Activated CD8-positive, alpha-beta memory T cell treated with anti-CD3 and anti-CD28 coated beads for 36 hours (primary cell): ENCODE measurements at regions not wholly inside any gene's neighbourhood (a gene's known extent, or its start where the extent isn't known, plus 50 kb on each side); places are given as distances from the start of the nearest gene placed in this dataset.

ENCODE experiments used
- CTCF ChIA-PET: fragments of 350-600 bp; sonication (Branson Sonifier 250); formaldehyde crosslinking; loops from one replicate; lab custom pipeline; 2021; ENCODE audit warnings: antibody characterized with exemption; lab: Charles Lee
- POLR2A ChIA-PET: fragments of 350-600 bp; sonication (Branson Sonifier 250); formaldehyde crosslinking; loops from one replicate; lab custom pipeline; 2021; ENCODE audit warnings: antibody characterized with exemption; lab: Charles Lee

DNA sequence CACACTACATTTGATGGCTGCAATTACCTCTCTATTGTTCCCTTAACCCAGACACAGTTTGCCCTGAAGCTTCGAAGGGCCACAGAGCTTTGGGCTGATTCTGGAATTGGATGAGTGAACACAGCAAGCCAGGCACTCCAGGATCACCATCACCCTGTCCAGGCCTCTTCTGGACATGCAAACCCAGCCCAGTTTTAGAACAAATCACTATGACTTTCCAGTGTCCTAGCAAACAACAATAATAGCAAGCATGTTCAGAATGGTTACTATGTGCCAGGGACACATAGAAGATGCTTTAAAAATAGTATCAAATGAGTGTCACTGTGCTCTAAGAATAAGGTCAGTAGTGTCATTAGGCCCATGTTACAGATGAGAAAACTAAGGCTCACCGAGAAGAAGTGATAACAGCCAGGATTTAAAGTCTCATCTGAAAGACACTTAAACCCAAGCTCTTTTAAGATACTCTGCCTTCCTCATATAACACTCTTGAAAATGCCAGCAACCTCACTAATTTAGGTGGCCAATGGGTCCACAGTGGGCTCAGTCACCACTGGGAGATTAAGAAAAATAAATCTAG, 191.7 kb upstream of the STK17B start:
- ChIA-PET POLR2A (interaction anchor here (0.5 kb wide), 1 partner anchor 200 kb away, joined by 3 read pairs; no protein-coding TSS in a partner anchor), CTCF (interaction anchor here (0.7 kb wide), 1 partner anchor 8 kb away, joined by 3 read pairs; no protein-coding TSS in a partner anchor)

DNA sequence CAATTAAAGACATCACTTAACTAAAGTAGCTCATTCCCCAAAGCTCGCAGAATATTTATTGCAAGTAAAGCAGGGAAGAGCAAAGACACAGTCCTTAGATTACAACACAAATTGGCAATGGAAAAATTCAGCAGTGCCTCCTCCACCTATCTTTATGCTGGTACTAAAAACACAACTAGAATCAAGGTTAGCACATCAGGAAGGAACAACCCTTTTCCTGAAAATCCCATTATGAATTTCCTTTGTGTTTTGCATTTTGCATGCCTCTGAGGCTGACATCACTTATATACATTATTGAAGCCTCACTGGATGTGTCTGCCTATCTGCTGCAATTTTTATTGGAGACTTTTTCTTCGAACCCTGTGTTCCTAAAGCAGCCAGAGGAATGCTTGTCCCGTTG, 193.8 kb upstream of the STK17B start:
- CTCF ChIA-PET: no interaction called here
- POLR2A ChIA-PET: no interaction called here

DNA sequence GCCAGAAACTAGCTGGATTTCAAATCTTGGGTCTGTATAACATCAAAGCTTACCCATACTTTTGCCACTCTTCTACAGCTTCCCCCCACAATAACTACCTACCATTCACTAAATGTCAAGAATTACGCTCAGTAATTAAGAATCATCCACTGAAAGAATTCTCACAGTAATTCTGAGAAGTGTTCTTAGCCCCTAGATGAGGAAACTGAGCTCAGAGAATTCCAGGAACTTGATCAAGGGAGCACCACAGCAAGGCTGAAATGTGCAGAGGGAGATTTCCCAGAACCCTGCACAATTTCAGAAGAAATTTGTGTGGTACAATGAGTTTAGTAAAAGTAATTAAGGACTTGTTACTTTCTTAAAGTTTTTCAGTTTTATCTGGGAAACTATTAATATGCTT, 194.5 kb upstream of the STK17B start:
- POLR2A ChIA-PET: no interaction called here

DNA sequence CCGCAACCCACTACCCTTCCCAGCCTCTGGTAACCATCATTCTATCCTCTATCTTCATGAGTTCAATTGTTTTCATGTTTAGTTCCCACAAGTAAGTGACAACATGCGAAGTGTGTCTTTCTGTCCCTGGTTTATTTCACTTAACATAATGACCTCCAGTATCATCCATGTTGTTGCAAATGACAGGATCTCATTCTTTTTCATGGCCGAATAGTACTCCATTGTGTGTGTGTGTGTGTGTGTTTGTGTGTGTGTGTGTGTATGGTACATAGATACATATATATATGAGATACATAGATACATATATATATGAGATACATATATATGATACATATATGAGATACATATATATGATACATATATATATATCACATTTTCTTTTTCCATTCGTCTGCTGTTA, 196.3 kb upstream of the STK17B start:
- ChIA-PET POLR2A (no interaction called here), CTCF (no interaction called here)

More for the DNA sequence above, 194.5 kb upstream of the STK17B start:
- CTCF ChIA-PET: no interaction called here

DNA sequence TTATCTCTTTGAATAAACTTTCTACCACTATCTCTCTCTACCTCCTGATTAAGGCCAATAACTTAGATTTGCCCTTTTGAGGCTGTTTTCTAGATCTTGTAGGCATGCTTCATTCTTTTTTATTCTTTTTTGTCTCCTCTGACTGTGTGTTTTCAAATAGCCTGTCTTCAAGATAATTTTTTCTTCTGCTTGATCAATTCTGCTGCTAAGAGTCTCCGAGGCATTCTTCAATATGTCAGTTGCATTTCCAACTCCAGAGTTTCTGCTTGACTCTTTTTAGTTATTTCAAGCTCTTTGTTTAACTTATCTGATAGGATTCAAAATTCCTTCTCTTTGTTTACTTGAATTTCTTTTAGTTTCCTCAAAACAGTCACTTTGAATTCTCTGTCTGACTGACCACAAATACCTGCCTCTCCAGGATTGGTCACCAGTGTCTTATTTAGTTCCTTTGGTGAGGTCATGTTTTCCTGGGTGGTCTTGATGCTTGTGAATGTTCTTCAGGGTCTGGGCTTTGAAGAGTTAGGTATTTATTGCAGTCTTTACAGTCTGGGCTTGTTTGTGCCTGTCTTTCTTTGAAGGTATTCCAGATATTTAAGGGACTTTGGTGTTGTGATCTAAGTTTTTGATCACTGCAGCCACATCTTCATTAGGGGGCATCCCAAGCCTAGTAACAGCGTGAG, 197.3 kb upstream of the STK17B start:
- ChIA-PET POLR2A (no interaction called here), CTCF (no interaction called here)

DNA sequence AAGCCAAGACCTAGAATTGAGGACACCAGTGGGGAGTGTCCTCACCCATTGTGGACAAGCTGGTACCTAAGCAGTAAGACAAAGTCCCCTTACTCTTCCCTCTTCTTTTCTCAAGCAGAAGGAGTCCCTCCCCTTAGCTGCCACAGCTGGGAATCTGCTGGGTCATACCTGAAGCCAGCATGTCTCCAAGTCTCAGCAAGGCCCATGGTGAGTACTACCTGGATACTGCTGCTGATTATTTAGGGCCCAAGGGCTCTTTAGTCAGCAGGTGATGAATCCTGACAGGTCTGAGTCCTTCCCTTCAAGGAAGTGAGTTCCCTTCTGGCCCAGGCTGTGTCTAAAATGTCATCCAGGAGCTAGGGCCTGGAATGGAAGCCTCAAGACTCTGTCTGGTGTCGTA, 198.6 kb upstream of the STK17B start:
- CTCF ChIA-PET: interaction anchor here (1.2 kb wide), 1 partner anchor 19 kb away, joined by 3 read pairs; no protein-coding TSS in a partner anchor
- POLR2A ChIA-PET: no interaction called here

DNA sequence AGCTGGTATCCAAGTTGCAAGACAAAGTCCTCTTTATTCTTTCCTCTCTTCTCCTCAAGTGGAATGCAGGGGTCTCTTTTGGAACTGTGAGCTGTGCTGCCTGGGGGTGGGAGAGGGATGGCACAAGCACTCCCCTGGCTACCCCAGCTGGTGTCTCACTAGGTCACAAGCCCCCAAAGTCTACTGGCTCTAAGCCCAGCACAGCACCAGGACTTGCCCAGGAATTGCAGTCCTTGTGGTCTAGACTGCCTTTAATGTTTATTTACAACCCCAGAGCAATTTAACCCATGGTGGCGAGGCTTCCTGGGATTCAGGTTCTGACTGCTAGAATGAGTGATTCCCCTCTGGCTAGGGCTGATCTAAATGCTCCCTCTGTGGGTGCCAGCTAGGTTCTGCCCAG, 199.0 kb upstream of the STK17B start:
- POLR2A ChIA-PET: no interaction called here

DNA sequence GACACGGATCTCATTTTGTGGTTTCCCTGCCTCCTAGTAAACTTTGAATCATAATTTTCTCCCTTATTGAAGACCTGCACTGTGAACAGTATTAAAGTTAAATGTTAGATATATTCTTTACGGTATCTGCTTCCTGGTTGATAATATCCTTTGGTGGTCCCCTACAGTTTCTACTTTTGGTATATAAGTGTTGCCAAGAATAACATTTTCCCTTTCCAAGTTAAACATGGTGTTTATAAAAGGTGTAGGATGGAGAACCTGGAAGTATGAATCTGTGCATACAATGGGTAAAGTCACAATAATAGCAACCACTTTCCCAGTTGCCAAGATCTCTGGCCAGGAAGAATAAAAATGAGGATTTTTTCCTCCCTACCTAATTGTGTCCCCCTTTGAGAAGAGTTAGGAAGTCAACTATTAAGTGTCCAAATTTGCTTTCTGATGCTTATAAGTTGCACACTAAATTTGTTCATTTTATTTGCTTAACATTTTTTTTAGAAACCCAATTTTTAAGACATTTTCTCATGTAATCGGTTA, 201.0 kb upstream of the STK17B start:
- ChIA-PET POLR2A (no interaction called here), CTCF (no interaction called here)

More for the DNA sequence above, 199.0 kb upstream of the STK17B start:
- CTCF ChIA-PET: interaction anchor here (1.2 kb wide), 1 partner anchor 20 kb away, joined by 3 read pairs; no protein-coding TSS in a partner anchor

DNA sequence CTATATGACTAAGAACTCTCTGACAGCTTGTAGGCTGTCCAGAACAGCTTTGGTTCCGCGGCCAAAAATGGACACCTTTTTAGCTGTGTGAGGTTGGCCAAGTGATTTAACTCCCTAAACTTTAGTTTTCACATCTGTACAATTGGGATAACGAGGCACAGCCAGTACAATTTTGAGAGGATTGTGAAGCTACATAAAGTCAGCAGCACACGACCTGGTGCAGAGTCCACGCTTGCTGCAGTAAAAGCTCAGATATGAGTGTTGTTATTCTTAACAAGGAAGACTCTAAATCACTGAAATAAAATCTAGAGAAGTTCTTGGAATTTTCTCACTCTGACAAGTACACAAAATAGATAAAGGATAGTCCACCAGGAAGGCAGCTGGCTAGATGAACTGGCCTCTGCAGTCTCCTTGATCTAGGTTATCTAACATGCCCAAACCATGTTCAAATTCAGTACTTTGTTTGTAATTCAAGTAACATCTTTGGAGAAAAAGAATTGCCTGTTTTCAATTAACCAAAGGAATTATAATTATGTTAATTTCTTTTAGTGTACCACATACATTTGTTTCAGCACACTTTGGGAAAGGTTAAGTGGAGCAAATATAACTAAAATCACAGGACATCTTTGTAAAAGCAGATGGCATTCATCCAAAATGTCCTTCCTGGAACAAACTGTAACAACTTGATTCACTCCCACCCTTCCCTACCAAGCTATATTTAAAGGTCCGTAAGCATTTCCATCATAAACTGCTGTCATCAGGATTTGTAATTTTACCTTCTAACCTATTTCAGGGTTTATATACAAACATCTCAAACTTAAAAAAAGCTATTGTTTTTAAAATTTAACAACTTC, 201.7 kb upstream of the STK17B start:
- ChIA-PET CTCF (no interaction called here), POLR2A (no interaction called here)

DNA sequence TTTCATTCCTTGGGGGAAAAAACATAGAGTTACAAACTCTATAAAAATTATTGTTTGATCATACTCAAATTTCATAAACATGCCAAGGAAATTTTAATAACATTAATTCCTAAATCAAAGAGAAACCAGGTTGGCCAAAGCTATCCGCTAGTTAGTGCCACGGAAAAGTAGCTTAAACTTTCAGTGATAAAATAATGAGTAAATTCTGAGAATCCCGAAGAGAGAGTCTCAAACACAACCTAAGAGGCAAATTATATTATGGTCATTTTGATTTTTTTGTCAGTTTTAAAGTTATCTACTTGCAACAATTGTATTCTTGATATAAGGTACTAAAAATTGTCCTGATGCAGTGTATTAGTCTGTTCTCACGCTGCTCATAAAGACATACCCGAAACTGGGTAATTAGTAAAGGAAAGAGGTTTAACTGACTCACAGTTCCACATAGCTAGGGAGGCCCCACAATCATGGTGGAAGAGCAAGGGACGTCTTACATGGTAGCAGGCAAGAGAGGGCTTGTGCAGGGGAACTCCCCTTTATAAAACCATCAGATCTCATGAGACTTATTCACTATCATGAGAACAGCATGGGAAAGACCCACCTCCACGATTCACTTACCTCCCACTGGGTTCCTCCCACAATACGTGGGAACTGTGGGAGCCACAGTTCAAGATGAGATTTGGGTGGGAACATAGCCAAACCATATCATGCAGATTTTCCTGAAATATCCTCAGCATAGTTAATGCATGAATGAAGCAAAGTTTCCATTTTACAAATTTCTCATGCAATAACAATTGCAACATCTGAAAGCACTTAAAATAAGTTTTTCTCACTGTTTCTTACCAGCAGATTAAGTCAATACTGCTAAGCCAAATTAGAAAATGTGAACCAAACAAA, 205.9 kb upstream of the STK17B start:
- ChIA-PET POLR2A (no interaction called here), CTCF (no interaction called here)

DNA sequence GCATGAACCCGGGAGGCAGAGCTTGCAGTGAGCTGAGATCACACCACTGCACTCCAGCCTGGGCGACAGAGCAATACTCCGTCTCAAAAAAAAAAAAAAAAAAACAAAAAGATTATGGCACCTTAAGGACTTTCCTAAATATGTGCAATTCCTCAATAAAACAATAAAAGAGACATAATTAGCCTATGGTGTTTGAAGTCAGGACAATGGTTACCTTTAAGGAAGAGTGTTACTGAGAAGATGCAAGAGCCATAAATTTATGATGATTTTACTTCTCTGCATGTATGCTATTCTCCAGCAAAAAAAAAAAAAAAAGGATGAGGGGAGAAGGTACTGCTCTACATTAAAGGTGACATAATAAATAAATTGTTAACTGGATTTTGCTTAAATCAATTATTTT, 208.2 kb upstream of the STK17B start:
- ChIA-PET POLR2A (no interaction called here), CTCF (no interaction called here)

DNA sequence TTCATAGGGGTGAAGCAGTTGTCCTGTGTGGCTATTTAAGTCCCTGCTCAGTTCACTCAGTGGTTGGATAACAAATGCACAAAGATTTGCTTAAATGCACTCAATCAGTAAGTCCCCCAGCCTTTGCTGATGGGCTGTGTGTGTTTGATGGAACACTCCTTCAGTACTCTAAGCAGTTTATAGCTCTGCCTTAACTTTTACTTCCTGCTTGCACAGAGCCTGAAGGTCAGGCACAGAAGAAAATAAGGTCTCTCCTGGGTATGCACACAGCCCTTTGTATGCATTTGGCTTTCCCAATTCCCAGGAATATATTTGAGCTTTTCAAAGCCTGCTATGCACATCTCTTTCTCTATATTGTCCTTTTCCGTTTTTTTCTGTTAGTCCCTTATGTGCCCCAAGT, 208.7 kb upstream of the STK17B start:
- ChIA-PET POLR2A (no interaction called here), CTCF (interaction anchor here (0.6 kb wide), 1 partner anchor 43 kb away, joined by 3 read pairs; no protein-coding TSS in a partner anchor)

DNA sequence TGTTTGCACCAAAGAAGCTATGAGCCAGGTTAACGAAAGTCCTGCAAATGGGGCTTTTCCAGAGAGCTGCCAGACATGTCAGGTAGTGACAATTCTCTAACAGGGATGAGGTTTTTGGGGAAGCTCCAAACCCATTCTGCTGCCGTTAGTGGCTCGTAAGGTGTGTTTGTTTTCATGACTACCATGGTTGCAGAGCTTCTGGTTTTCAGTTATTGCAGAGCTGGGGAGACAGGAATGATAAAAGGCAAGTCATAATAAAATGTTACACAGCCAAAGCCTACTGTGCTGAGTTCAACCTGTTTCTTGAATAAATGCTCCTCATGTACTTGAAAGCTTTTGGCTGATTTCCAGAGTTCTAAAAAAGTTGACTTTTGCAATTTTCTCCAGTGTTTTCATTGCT, 209.2 kb upstream of the STK17B start:
- CTCF ChIA-PET: interaction anchor here (0.6 kb wide), 1 partner anchor 43 kb away, joined by 3 read pairs; no protein-coding TSS in a partner anchor
- POLR2A ChIA-PET: no interaction called here

DNA sequence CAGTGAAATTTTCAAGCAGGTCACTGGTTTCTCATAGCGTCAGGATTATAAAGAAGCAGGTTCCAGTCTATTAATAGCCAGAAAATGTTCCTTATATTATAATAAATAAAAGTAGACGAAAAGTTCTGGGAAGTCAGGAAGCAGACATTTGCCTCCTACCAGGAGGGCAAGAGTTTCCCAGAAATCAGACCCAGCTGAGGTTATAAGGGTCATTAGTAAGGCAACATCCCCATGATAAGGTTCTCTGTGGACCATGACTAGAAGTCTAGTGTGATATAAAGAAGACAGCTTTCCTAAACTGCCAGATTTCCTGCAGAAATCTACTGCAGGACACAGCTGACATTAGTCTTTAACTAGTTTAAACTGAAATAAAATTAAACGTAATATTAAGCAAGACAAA, 210.1 kb upstream of the STK17B start:
- CTCF ChIA-PET: interaction anchor here (0.5 kb wide), 1 partner anchor 253 kb away, joined by 3 read pairs; no protein-coding TSS in a partner anchor
- POLR2A ChIA-PET: no interaction called here

DNA sequence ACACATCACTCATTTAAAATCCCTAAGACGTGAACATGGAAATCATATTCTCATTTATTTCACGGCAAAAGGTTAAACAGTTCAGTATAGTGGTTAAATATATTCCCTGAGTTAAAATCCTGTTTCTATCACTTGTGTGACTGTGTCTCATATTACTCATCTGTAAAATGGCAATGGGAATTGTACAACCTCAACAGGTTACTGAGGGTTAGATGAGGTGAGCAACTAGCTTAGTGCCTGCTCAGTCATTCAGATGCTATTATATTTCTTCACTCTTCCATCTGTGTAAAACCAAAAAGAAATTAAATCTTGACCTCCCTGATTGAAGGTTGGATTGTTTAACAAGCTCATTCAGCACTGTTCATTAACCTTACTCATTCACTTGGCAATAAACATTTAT, 212.4 kb upstream of the STK17B start:
- ChIA-PET POLR2A (no interaction called here), CTCF (no interaction called here)

DNA sequence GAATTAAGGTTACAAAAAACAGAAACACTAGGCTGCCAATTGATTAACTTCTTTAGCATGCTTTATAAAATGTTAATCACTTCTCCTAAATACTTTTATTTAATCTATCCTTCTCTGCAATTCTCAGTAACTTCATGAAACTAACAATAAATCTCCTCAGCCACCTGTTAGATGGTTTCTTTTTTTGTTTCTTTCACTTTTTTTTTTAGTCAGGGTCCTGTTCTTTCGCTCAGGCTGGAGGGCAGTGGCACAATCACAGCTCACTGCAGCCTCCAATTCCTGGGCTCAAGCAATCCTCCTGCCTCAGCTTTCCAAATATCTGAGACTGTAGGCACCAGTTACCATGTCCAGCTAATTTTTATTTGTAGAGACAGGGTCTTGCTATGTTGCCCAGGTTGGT, 213.4 kb upstream of the STK17B start:
- POLR2A ChIA-PET: no interaction called here
- CTCF ChIA-PET: no interaction called here

DNA sequence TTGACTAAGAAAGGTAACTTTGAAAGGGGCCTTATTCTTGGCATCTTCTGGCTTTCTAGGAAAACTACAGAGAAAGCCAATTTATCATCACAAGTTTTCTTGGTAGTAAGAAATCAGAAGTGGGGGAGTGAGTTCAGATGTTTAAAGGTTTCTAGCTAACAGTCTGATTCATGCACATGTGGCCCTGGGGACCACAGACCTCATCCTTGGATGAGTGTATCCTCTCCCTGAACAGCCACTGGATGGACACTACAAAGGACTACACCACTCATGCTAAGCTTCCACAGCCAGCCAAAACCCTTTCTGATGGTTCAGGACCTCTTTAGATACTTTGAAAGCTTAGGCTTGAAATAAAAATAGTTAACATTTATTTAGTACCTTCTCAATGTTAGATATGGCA, 218.3 kb upstream of the STK17B start:
- CTCF ChIA-PET: no interaction called here
- POLR2A ChIA-PET: no interaction called here

DNA sequence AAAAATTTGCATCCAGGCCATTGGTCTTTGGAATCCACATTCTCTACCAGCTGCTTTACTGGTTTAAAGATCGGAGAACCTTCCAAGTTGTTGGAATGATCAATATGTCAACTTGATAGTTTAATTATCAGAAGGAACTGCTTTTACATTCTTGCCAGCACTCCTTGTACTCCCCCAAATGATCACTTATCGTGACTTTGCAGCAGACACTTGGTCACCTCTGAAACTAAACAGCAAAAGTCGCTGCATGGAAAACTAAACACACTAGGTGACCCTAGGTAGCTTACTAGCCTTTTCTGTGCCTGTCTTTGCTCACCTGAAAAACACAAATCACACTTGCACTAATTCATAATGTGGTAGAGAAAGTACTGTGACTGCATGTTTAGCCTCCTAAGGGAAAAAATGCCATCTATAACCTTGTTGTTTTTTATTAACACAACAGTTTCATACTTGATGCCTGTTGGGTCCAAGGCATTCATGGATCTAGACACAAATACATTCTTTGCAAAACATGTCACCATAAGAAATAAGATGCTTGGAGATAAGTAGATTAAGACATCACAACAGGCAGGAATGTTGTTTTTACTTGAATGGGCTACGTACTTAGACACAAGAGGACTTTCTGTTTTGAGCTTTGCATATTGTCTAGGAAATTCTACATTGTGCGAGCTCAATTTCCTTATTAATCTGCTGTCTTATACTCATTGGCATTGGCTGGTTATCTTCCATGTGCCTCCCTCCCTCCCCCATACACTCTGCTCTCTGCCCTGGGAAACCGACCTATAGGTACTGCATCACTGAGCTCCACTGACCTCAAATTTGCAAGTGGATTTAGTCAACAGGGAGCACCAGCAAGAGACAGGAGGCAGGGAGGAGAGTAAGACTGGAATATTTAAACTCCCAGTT, 219.1 kb upstream of the STK17B start:
- ChIA-PET CTCF (no interaction called here), POLR2A (no interaction called here)
